ENCODE measurements at regions not wholly inside any gene's neighbourhood (a gene's known extent, or its start where the extent isn't known, plus 50 kb on each side); places are given as distances from the start of the nearest gene placed in this dataset.
"Not testable (repeated sequence)": the region's sequence is repeated elsewhere in the genome, so short reads cannot be mapped to it uniquely, and the experiment has no call there.

- no peak for DNase-seq
These were observed 255.9 kb downstream of the MDFIC start for GRCh38 chr7:115177823-115178222.

DNA sequence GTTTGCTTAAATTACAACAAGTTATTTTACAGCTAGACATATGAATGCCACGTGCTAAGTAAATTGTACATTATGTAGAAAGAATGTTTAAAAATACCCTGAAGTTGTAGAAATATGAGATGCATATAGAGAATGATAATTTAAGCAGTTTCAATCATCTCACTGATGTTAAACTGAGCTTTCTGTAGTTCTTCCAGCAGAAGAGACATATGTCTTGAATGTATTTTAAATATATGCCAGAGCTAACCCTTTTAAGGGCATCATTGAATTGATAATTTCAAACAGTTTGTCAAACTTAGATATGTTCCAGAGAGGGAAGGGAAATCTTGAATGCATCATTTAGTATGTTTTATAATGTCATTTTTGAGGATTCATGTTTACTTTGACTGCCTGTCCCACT lies 255.2 kb downstream of the MDFIC start:
- DNase-seq, result no peak

DNA sequence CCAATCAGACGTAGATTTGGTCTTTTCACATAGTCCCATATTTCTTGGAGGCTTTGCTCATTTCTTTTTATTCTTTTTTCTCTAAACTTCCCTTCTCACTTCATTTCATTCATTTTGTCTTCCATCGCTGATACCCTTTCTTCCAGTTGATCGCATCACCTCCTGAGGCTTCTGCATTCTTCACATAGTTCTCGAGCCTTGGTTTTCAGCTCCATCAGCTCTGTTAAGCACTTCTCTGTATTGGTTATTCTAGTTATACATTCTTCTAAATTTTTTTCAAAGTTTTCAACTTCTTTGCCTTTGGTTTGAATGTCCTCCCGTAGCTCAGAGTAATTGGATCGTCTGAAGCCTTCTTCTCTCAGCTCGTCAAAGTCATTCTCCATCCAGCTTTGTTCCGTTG lies 250.5 kb downstream of the MDFIC start:
- DNase-seq, result not testable (repeated sequence)

DNA sequence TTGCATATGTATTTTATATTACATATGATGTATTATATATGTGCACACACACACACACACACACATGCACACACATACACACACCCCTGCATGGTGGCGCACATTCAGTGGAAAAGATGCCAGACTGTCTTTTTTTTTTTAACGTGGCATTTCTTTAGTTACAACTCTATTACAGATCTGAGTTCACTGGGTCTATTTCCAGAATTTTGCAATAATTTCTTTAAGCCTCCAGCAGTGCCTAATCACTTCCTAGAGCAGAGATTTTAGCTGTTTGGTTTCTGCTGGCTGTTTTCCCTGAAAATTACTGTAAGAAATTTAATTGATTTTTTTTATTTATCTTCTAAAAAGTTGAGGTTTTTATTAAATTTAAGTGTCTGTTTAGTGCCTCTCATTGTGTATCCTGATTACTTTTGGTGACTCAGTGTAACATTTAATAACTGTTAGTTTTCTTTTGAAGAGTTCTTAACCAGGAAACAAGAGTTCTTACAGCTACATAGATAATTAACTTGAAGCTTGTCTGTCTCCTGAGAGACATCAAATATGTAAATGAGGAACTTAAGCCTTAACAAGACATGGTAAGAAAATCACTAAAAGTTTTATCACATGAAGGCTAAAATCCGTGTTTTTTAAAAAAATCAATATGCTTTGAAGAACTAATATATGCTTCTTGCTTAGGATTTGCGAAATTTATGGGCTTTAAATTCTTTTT lies 232.0 kb downstream of the MDFIC start:
- no peak for DNase-seq

- no peak for DNase-seq
These were observed 231.3 kb downstream of the MDFIC start for GRCh38 chr7:115153176-115153575.

- DNase-seq, result no peak
These were observed 224.3 kb downstream of the MDFIC start for GRCh38 chr7:115146148-115146547.

DNA sequence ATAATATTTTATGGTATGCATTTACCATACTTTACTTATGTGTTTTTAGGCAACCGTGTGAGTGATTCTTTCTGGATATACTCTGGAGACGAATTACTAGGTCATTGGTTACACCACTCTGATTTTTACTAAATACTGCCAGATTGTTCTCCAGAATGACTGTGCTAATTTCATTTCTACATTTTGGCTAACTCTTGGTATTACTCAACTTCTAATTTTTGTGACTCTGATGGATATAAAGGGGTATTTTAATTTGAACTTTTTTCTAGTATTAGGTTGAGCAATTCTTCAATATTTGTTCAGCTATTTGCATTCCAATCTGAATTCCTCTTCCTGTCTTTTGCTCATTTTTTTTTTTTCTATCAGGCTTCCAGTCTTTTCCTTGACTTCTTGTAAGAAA lies 223.6 kb downstream of the MDFIC start:
- no peak for DNase-seq

DNA sequence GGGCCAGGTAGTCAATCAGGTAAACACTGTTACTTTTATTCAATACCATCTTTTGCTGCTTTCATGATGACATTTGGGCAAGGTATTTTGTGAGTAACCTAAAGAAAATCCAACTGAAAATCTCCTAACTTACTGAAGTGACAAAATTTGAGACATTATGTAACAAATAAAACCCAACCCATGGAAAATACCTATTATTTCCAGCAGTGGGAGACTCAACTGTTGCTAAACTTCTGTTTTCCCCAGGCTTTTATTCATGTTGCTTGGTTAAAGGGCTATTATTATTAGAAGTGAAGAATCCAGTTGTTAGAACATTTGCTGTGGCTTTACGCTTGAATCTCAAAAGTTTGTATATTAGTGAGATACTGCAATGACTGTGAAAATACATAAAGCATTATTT lies 215.9 kb downstream of the MDFIC start:
- no peak for DNase-seq

- DNase-seq, result no peak
These were observed 215.0 kb downstream of the MDFIC start for GRCh38 chr7:115136796-115137443.

DNA sequence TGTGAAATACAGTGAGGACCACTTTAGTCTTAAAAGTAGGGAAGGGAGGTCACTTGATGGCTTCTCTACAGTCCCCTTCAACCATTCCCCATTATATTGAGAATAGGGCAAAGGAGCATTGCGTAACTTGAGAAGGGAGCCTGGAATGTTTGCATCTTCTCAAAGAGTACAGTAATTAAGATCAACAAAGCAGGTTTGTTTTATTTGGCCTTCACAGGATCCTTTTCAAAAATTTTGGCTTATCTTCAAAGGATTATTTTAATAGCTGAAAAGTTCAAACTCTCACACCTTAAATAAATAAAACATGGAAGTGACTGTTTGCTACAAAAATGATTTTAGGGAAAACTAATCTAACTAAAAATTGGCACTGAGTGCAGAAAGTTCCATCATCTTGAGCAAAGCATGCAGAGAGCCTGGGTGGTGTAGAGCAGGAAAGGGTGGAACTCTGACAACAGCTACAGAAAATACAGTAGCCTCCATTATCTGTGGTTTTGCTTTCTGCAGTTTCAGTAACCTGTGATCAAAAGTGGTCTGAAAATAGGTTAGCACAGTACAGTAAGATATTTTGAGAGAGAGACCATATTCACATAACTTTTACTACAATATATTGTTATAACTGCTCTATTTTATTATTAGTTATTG lies 214.0 kb downstream of the MDFIC start:
- no peak for DNase-seq

GRCh38 chr7:115135146-115135545 lies 213.3 kb downstream of the MDFIC start:
- no peak for DNase-seq

- no peak for DNase-seq
These were observed 211.4 kb downstream of the MDFIC start for GRCh38 chr7:115133248-115133647.

GRCh38 chr7:115132096-115132495 lies 210.2 kb downstream of the MDFIC start:
- DNase-seq, result no peak

GRCh38 chr7:115128154-115128553 lies 206.3 kb downstream of the MDFIC start:
- DNase-seq, result no peak

- no peak for DNase-seq
These were observed 205.6 kb downstream of the MDFIC start for GRCh38 chr7:115127399-115128021.

DNA sequence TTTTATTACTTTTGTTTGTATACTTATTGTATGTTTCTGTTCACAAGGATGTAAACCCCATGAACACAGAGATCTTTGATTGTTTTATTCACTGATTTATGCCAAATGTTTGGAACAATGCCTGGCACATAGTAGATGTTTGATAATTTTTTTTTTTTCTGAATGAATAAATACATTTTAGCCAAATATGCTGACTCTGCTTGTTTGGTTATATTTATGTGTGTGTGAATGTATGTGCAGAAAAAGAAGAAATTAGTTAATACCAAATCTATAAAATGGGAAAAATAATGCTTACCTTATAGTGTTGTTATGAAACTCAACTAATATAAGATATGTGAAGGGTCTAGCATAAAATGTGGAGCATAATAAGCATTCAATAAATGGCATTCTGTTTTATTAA lies 203.9 kb downstream of the MDFIC start:
- DNase-seq, result no peak

DNA sequence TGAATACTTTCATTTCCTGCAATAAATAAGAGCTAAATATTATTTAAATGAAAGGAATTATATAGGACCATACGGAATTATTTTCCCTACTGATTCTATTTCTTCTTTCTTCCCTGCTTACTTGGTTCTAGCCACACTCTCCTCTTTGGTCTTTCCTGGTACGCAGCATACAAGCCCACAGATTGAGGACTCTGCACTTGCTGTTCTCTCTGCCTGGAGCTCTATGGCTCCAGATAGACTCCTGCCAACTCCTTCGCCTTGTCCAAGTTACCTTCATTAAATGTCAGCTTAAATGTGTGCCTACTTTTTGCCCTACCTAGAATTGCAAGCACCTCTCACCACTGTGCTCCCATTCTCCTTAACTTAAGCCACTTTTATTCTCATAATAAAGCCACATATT lies 203.4 kb downstream of the MDFIC start:
- DNase-seq, result no peak

GRCh38 chr7:115124409-115124939 lies 202.6 kb downstream of the MDFIC start:
- DNase-seq, result no peak

- DNase-seq, result no peak
These were observed 201.5 kb downstream of the MDFIC start for GRCh38 chr7:115123441-115123840.

GRCh38 chr7:115122388-115122787 lies 200.5 kb downstream of the MDFIC start:
- no peak for DNase-seq

- no peak for DNase-seq
These were observed 195.9 kb downstream of the MDFIC start for GRCh38 chr7:115117748-115118147.

DNA sequence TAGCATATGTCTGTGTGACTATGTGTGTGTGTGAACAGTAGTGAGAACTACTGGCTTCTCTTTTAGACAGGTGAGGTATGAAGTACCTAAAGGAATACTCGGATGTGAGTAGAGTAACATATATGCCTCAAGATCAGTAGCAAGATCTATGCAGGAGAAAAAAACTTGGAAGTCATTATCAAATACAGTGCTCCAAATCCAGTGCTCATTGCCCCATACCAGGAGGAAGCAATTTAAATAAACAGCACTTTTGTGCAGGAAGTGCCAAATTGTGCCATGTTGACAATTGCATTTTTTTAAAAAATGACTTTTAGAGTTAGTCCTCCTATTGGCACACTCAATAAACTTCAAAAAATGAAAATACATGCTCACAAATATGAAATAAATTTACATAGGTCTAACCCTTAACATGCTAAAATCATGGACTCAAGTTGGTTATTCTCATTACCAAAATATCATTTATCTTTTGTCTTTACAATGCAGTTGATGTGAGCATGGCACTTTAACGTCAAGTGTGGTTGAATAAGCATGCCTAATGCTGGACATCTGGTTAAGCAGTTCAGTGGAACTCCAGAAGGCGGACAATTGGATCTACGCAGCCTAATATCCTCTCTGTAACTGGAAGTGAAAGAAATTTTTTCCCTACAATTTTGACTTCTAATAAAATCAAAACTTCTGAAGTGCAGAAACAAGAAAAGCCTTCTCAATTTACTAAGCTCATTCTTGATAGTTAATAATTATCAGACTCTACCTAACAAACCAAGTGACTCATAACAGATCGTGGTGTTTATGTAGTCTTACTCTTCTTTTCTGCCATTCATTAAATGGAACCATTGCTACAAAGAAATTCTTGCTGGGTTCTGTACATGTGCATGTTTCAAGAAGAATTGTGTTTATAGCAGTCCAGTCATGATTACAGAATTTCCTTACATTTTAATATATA lies 195.2 kb downstream of the MDFIC start:
- DNase-seq, result no peak
